Effector memory CD8-positive, alpha-beta T cell (primary cell): ENCODE measurements at regions not wholly inside any gene's neighbourhood (a gene's known extent, or its start where the extent isn't known, plus 50 kb on each side); places are given as distances from the start of the nearest gene placed in this dataset.

ENCODE experiments used
- ATAC-seq: fragments of 150-1000 bp; cut with Tn5 transposase; replicated peaks from 2 replicates; pipeline ENCODE4 v1.10.0; 2021; ENCODE audit warnings: mild to moderate bottlenecking, moderate library complexity
- DNase-seq, 3 experiments: peaks; one replicate each; pipeline ENCODE4 v3.0.0; 2021
- H3K27ac Mint-ChIP-seq, 2 donors: one replicate each; pipeline ENCODE4 v1.8.0; 2022; ENCODE audit warnings: mild to moderate bottlenecking in 2 of 2, mixed read lengths in 2 of 2, moderate library complexity in 2 of 2
- H3K27me3 Mint-ChIP-seq, 2 donors: one replicate each; pipeline ENCODE4 v1.8.0; 2022; ENCODE audit warnings: mixed read lengths in 2 of 2
- H3K36me3 Mint-ChIP-seq: one replicate; pipeline ENCODE4 v1.8.0; 2022; ENCODE audit warnings: mild to moderate bottlenecking, moderate library complexity, mixed read lengths; ENCODE audit not compliant: insufficient read depth
- H3K4me1 Mint-ChIP-seq, 2 donors: one replicate each; pipeline ENCODE4 v1.8.0; 2022; ENCODE audit warnings: low read depth in 2 of 2, mixed read lengths in 2 of 2
- H3K4me3 Mint-ChIP-seq, 2 donors: one replicate each; pipeline ENCODE4 v1.8.0; 2022; ENCODE audit warnings: mild to moderate bottlenecking in 2 of 2, mixed read lengths in 2 of 2, moderate library complexity in 2 of 2
- H3K9me3 Mint-ChIP-seq, 2 donors: one replicate each; pipeline ENCODE4 v1.8.0; 2022; ENCODE audit warnings: mixed read lengths in 2 of 2

- no peak for ATAC-seq
- no peak overlapping the region for H3K27ac Mint-ChIP-seq
- peaks cover 10 to 32% of the 10 kb centered on the region in 2 donors for H3K27me3 Mint-ChIP-seq
- no peak for DNase-seq
- H3K4me1 Mint-ChIP-seq, result no peaks in the 10 kb centered on the region
- H3K9me3 Mint-ChIP-seq, result peaks cover 0 to 5% of the 10 kb centered on the region in 2 donors
- H3K36me3 Mint-ChIP-seq, result no peaks in the 10 kb centered on the region
- no peak overlapping the region for H3K4me3 Mint-ChIP-seq
Observed at GRCh38 chr10:4448030-4448429, 378.0 kb upstream of the AKR1E2 start.

- Mint-ChIP-seq H3K4me3 (no peak overlapping the region), H3K27ac (no peak overlapping the region)
- DNase-seq, result no peak
Observed at GRCh38 chr10:4443419-4443818, 382.6 kb upstream of the AKR1E2 start.

DNA sequence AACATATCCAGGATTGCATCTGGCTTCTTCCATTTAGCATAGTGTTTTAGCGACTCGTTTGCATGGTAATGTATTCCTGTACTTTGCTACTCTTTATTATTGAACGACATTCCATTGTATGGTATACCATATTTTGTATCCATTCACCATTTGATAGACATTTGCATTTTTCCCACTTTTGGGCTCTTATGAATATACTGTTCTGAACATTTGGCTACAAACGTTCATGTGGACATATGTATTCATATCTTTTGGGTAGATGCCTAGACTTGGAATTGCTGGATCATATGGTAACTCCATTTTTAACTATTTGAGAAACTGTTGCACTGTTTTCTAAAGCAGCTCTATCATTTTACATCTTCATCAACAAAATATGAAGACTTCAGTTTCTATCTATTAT is 383.7 kb upstream of the AKR1E2 start:
- Mint-ChIP-seq H3K27ac (no peak overlapping the region), H3K4me1 (no peaks in the 10 kb centered on the region), H3K36me3 (no peaks in the 10 kb centered on the region), H3K4me3 (no peak overlapping the region), H3K9me3 (peaks cover 0 to 6% of the 10 kb centered on the region in 2 donors), H3K27me3 (peaks cover 10 to 37% of the 10 kb centered on the region in 2 donors)
- no peak for DNase-seq
- no peak for ATAC-seq

More at GRCh38 chr10:4443419-4443818, 382.6 kb upstream of the AKR1E2 start:
- H3K9me3 Mint-ChIP-seq, result peaks cover 0 to 6% of the 10 kb centered on the region in 2 donors
- no peaks in the 10 kb centered on the region for H3K4me1 Mint-ChIP-seq
- ATAC-seq, result no peak
- H3K27me3 Mint-ChIP-seq, result peaks cover 10 to 36% of the 10 kb centered on the region in 2 donors
- H3K36me3 Mint-ChIP-seq, result no peaks in the 10 kb centered on the region

GRCh38 chr10:4440260-4440659 is 385.7 kb upstream of the AKR1E2 start:
- Mint-ChIP-seq H3K36me3 (no peaks in the 10 kb centered on the region), H3K27ac (no peak overlapping the region), H3K9me3 (peaks cover 0 to 6% of the 10 kb centered on the region in 2 donors), H3K4me3 (no peak overlapping the region), H3K4me1 (no peaks in the 10 kb centered on the region), H3K27me3 (peaks cover 10 to 24% of the 10 kb centered on the region in 2 donors)
- ATAC-seq (no peak), DNase-seq (no peak)

DNA sequence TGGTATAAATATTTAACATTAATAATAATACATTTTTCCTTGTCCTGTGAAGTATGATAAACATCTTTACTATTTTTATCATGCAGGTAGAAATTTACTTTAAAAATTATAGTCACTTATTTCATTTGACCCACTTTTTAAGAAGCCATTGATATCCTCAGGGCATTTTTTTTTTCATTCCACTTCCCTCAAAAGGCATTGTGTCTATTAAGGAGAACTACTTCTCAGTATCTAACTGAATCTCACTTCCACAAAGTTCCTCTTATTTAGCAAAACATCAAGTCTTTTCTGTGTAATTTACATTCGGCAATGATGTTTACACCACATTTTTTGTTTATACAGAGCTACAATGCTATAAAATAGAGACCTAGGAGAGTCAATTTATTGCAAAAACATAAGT is 388.2 kb upstream of the AKR1E2 start:
- Mint-ChIP-seq H3K36me3 (no peaks in the 10 kb centered on the region), H3K4me1 (no peaks in the 10 kb centered on the region), H3K9me3 (peaks cover 0 to 2% of the 10 kb centered on the region in 2 donors), H3K27ac (no peak overlapping the region), H3K27me3 (peaks cover 0 to 9% of the 10 kb centered on the region in 2 donors), H3K4me3 (no peak overlapping the region)
- DNase-seq, result no peak
- ATAC-seq, result no peak

GRCh38 chr10:4437061-4437460 is 388.9 kb upstream of the AKR1E2 start:
- ATAC-seq (no peak), DNase-seq (no peak)
- Mint-ChIP-seq H3K4me3 (no peak overlapping the region), H3K9me3 (peaks cover 0 to 2% of the 10 kb centered on the region in 2 donors), H3K36me3 (no peaks in the 10 kb centered on the region), H3K27me3 (peaks cover 0 to 9% of the 10 kb centered on the region in 2 donors), H3K27ac (no peak overlapping the region), H3K4me1 (no peaks in the 10 kb centered on the region)

GRCh38 chr10:4436103-4436502 is 389.9 kb upstream of the AKR1E2 start:
- DNase-seq, result no peak
- no peak for ATAC-seq
- Mint-ChIP-seq H3K9me3 (peaks cover 0 to under 1% of the 10 kb centered on the region in 2 donors), H3K27me3 (peaks cover 5 to 14% of the 10 kb centered on the region in 2 donors), H3K27ac (no peak overlapping the region), H3K4me1 (no peaks in the 10 kb centered on the region), H3K4me3 (no peak overlapping the region), H3K36me3 (no peaks in the 10 kb centered on the region)

GRCh38 chr10:4434516-4435071 is 391.4 kb upstream of the AKR1E2 start:
- no peak overlapping the region for H3K27ac Mint-ChIP-seq
- no peak for DNase-seq
- H3K4me1 Mint-ChIP-seq, result no peaks in the 10 kb centered on the region
- peaks cover 6 to 16% of the 10 kb centered on the region in 2 donors for H3K27me3 Mint-ChIP-seq
- H3K36me3 Mint-ChIP-seq, result no peaks in the 10 kb centered on the region
- no peaks in the 10 kb centered on the region for H3K9me3 Mint-ChIP-seq
- H3K4me3 Mint-ChIP-seq, result no peak overlapping the region
- no peak for ATAC-seq

DNA sequence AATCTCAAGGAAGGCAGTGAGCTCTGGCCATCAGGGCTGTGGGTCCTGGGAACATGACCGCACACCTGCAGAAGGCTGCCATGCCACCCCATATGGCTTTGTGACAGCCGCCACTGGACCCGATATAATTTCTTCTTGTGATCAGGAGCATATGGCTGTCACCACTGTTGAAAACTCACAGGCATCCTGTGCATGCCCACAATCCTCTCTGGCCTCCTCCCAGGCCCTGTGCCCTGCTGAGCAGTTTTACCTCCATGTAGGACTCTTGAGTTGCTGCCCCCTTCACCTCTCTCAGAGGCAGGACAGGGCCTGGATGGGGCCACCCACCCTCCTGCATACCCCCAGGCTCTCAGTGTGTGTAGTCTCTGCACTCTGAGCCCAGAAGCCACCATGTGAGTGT is 391.9 kb upstream of the AKR1E2 start:
- no peaks in the 10 kb centered on the region for H3K9me3 Mint-ChIP-seq
- ATAC-seq, result no peak
- no peaks in the 10 kb centered on the region for H3K36me3 Mint-ChIP-seq
- H3K27ac Mint-ChIP-seq, result no peak overlapping the region
- peaks cover 6 to 14% of the 10 kb centered on the region in 2 donors for H3K27me3 Mint-ChIP-seq
- H3K4me1 Mint-ChIP-seq, result no peaks in the 10 kb centered on the region
- DNase-seq, result no peak
- H3K4me3 Mint-ChIP-seq, result no peak overlapping the region

- H3K27ac Mint-ChIP-seq, result no peak overlapping the region
- DNase-seq (no peak), ATAC-seq (no peak)
- H3K4me3 Mint-ChIP-seq, result no peak overlapping the region
- H3K9me3 Mint-ChIP-seq, result peaks cover under 1 to 2% of the 10 kb centered on the region in 2 donors
- peaks cover 0 to under 1% of the 10 kb centered on the region in 2 donors for H3K4me1 Mint-ChIP-seq
- peaks cover 6 to 11% of the 10 kb centered on the region in 2 donors for H3K27me3 Mint-ChIP-seq
- no peaks in the 10 kb centered on the region for H3K36me3 Mint-ChIP-seq
Observed at GRCh38 chr10:4431114-4431863, 394.7 kb upstream of the AKR1E2 start.

GRCh38 chr10:4429571-4429970 is 396.4 kb upstream of the AKR1E2 start:
- no peak overlapping the region for H3K27ac Mint-ChIP-seq
- ATAC-seq, result no peak
- H3K4me1 Mint-ChIP-seq, result peaks cover 3 to 5% of the 10 kb centered on the region in 2 donors
- no peak for DNase-seq
- H3K36me3 Mint-ChIP-seq, result no peaks in the 10 kb centered on the region
- H3K9me3 Mint-ChIP-seq, result peaks cover 3 to 7% of the 10 kb centered on the region in 2 donors
- H3K4me3 Mint-ChIP-seq, result no peak overlapping the region
- peaks cover 6 to 11% of the 10 kb centered on the region in 2 donors for H3K27me3 Mint-ChIP-seq

- Mint-ChIP-seq H3K4me3 (no peak overlapping the region), H3K27me3 (peaks cover 6 to 11% of the 10 kb centered on the region in 2 donors), H3K36me3 (no peaks in the 10 kb centered on the region), H3K4me1 (peaks cover 3 to 5% of the 10 kb centered on the region in 2 donors), H3K9me3 (peaks cover 3 to 7% of the 10 kb centered on the region in 2 donors), H3K27ac (no peak overlapping the region)
- DNase-seq, result no peak
- ATAC-seq, result no peak
Observed at GRCh38 chr10:4427532-4427931, 398.5 kb upstream of the AKR1E2 start.

GRCh38 chr10:4426866-4427265 is 399.1 kb upstream of the AKR1E2 start:
- H3K4me1 Mint-ChIP-seq, result peaks cover 3 to 5% of the 10 kb centered on the region in 2 donors
- H3K27me3 Mint-ChIP-seq, result peaks cover 6 to 11% of the 10 kb centered on the region in 2 donors
- no peaks in the 10 kb centered on the region for H3K36me3 Mint-ChIP-seq
- H3K27ac Mint-ChIP-seq, result no peak overlapping the region
- no peak for ATAC-seq
- DNase-seq, result no peak
- peaks cover 3 to 7% of the 10 kb centered on the region in 2 donors for H3K9me3 Mint-ChIP-seq
- H3K4me3 Mint-ChIP-seq, result no peak overlapping the region

- Mint-ChIP-seq H3K4me1 (peaks cover 0 to 2% of the 10 kb centered on the region in 2 donors), H3K27ac (no peak overlapping the region), H3K27me3 (peaks cover 8 to 10% of the 10 kb centered on the region in 2 donors), H3K9me3 (no peaks in the 10 kb centered on the region), H3K36me3 (no peaks in the 10 kb centered on the region), H3K4me3 (no peak overlapping the region)
- ATAC-seq (no peak), DNase-seq (no peak)
Observed at GRCh38 chr10:4409319-4409718, 416.7 kb upstream of the AKR1E2 start.
